PFSK-1 (cell line): ENCODE measurements at regions not wholly inside any gene's neighbourhood (a gene's known extent, or its start where the extent isn't known, plus 50 kb on each side); places are given as distances from the start of the nearest gene placed in this dataset.

ENCODE experiments used
- FOXP2 ChIP-seq: optimal IDR thresholded peaks from 2 replicates; pipeline ENCODE3; 2011; ENCODE audit warnings: borderline replicate concordance, control low read depth, inconsistent platforms; ENCODE audit not compliant: insufficient read depth; ENCODE audit errors: extremely low read length, extremely low read depth
- POLR2AphosphoS5 ChIP-seq: IDR thresholded peaks from 2 replicates; pipeline ENCODE4 v1.6.1; 2012; ENCODE audit warnings: low read depth, mild to moderate bottlenecking, control low read depth, low read length, moderate library complexity
- REST ChIP-seq, 2 experiments: IDR thresholded peaks; 2 replicates each; pipeline versions ENCODE4 v1.6.1 to v1.8.0; 2011 to 2012; ENCODE audit warnings: low read depth in 2 of 2, low read length in 2 of 2, control low read depth in 1 of 2, inconsistent platforms in 1 of 2, mild to moderate bottlenecking in 1 of 2, moderate library complexity in 1 of 2; ENCODE audit not compliant: insufficient read depth in 1 of 2
- SIN3A ChIP-seq: IDR thresholded peaks from 2 replicates; pipeline ENCODE4 v1.6.1; 2012; ENCODE audit warnings: mild to moderate bottlenecking, low read length, moderate library complexity, borderline replicate concordance; ENCODE audit not compliant: insufficient read depth
- TAF1 ChIP-seq: IDR thresholded peaks from 2 replicates; pipeline ENCODE4 v1.6.1; 2012; ENCODE audit warnings: low read length, control low read depth, borderline replicate concordance; ENCODE audit not compliant: insufficient read depth

- no peak for TF ChIP-seq REST (IDR thresholded peaks at IDR 0.05; ENCODE audit: insufficient read depth in 1 of 2, low read depth in 2 of 2, low read length in 2 of 2)
- no peak for TF ChIP-seq SIN3A
- TF ChIP-seq FOXP2: no peak
- no peak for TF ChIP-seq TAF1
- TF ChIP-seq POLR2AphosphoS5: no peak
Measured at GRCh38 chr22:48800036-48800885, 1027.4 kb downstream of the BRD1 start.

- TF ChIP-seq FOXP2 (no peak), SIN3A (no peak), TAF1 (no peak), REST (IDR thresholded peaks at IDR 0.05; ENCODE audit: insufficient read depth in 1 of 2, low read depth in 2 of 2, low read length in 2 of 2) (no peak), POLR2AphosphoS5 (no peak)
Measured at GRCh38 chr22:48799227-48799970, 1028.3 kb downstream of the BRD1 start.

GRCh38 chr22:48798281-48799226 is 1029.1 kb downstream of the BRD1 start:
- TF ChIP-seq POLR2AphosphoS5: no peak
- TF ChIP-seq REST (IDR thresholded peaks at IDR 0.05; ENCODE audit: insufficient read depth in 1 of 2, low read depth in 2 of 2, low read length in 2 of 2): no peak
- TF ChIP-seq FOXP2: no peak
- no peak for TF ChIP-seq SIN3A
- no peak for TF ChIP-seq TAF1

- no peak for TF ChIP-seq FOXP2
- TF ChIP-seq POLR2AphosphoS5: no peak
- no peak for TF ChIP-seq SIN3A
- TF ChIP-seq REST (IDR thresholded peaks at IDR 0.05; ENCODE audit: insufficient read depth in 1 of 2, low read depth in 2 of 2, low read length in 2 of 2): no peak
- no peak for TF ChIP-seq TAF1
Measured at GRCh38 chr22:48797731-48798130, 1029.9 kb downstream of the BRD1 start.
